HG03432 (cell line): ENCODE measurements at regions not wholly inside any gene's neighbourhood (a gene's known extent, or its start where the extent isn't known, plus 50 kb on each side); places are given as distances from the start of the nearest gene placed in this dataset.

Source experiments
- ATAC-seq: cut with Tn5 transposase; IDR thresholded peaks from one replicate; pipeline ENCODE4 v1.9.1; 2021; ENCODE audit warnings: mild to moderate bottlenecking, moderate library complexity; ENCODE audit not compliant: unreplicated experiment

DNA sequence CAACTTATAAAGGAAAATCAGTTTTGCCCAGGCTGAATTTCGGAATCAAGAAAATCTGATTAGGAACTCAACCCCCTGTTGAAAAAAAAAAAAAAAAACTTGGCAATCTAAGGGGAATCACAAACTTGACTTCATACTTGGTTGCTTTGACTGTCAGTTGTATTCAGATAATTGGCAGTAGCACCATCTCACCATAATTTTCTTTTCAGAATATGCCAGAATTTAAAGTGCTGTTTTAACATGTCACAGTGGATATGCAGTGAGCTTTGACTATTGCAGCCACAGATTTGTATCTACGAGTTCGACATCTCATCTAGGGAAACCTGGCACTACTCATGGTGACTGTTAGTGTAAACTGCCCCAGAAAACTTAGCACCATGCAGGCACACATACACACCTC is 761.4 kb upstream of the KLHL29 start:
- no peak for ATAC-seq

DNA sequence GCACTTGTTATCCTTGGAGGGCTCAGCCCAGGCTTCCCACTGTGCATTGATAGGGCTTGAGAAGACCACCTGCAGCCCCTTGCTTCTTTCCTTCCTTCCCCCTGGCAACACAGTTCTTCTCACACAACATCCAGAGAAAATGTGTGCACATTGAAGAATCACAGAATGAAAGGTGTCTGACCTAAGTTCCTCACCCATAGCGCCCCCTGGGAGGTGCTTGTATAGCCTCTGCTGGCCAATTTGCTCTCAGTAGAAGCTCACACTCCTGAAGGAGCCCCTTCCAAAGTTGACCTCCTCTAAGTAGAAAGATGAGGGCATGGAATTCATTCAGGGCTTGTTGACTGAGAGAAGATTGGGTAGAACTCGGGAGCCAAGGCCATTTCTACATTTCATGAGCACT is 758.4 kb upstream of the KLHL29 start:
- ATAC-seq: no peak

DNA sequence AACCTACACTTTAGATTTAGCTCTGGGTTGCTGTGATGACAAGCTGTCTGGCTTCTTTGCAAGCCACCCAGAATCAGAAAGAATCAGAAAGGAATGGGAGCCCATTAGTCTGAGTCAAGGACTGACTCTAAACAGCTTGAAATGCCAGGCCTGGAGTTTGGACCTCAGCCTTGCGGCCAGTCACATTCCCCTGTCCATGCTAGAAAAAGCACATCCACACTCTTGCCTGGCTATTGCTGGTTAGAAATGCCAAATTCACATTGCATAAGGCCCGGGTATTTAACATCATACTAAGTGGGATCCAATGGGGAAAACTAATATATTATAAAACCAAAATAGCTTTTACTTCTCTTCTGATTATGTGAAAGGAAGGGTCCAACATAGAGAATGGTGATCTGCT is 756.8 kb upstream of the KLHL29 start:
- no peak for ATAC-seq

DNA sequence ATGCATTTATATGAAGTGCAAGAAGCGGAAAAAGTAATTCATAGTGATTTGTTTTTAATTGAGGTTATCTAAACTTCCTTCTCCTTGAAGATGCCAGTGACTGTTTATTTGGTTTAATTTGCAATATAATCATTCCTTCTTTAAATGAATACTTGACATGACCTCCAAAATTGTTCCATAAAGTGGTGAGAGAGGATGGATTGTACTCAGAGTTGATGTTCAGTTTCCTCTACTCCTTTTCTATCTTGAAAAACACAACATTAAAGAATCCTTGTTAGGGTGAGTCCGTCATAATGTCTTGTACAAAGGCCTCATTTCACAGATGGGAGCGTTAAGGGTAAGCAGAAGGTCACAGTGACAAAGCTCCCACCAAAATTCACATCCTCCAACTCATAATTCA is 756.1 kb upstream of the KLHL29 start:
- no peak for ATAC-seq

DNA sequence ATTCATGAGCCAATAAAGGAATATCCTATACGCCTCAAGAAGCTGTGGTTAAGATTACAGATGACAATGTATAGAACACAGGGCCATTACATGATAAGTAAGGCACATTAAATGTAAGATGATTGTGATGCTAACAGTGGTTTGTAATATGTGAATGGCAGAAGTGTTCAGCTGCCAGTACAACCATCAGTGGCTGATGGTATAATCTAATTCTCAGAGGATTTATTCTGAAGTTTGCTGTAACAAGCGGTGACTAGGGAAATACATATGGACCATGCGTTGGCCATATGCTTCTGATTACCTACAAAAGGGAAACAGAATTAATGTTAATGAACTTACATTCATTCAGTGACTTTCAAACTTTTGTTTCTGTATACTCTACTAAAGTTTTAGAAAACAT is 750.8 kb upstream of the KLHL29 start:
- no peak for ATAC-seq

DNA sequence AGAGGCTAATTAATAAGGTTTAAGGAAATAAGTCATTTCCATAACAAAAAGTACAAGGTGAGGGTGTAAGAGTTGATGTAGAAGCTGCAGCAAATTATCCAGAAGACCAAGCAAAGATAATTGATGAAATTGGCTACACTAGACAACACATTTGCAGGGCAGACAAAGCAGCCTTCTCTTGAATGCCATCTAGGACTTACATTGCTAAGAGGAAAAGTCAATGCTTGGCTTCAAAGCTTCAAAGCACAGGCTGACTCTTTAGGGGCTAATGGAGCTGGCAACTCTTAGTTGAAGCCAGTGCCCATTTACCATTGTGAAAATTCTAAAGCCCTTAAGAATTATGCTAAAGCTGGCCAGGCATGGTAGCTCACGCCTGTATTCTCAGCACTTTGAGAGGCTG is 728.6 kb upstream of the KLHL29 start:
- no peak for ATAC-seq

DNA sequence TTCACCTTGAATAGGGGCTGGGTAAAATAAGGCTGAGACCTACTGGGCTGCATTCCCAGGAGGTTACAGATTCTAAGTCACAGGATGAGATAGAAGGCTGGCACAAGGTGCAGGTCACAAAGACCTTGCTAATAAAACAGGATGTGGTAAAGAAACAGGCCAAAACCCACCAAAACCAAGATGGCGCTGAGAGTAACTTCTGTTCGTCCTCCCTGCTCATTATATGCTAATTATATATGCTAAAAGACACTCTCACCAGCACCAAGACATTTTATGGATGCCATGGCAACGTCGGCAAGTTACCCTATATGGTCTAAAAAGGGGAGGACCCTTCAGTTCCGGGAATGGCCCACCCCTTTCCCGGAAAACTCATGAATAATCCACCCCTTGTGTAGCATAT is 711.5 kb upstream of the KLHL29 start:
- no peak for ATAC-seq

DNA sequence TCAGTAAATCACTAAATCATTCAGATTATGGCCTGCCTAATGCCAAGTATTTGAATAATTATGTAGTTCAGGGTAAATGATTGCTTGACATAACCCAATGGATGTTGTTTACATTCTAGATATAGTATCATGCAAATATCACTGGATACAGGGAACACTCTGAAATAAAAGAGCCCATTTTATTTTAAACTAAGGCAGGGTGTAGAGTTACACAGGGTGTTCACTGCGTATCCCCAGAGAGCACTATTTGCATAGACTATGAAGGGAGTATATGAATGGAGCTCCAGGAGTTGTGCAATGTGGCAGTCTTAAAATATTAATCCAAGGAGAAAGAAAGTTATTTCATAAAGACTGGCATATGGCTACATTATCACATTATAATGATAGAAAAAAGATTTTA is 701.1 kb upstream of the KLHL29 start:
- no peak for ATAC-seq

DNA sequence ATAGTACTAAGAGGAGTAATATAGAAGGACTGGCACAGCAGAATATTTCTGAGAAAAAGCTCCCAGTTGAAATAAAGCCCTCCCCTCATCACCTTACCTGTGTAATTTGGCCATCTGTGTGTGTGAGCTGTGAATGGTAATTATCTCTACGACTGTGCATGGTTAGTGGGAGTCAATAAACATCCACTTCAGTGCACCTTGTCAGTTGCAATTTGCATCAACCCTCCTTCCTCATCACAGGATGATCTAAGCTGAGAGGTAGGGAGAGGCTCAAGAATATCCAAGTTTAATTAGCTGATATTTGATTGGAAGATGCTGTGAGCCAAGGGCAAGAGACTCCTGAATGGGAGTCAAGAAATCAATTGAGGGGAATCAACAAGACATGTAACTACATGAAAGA is 694.9 kb upstream of the KLHL29 start:
- ATAC-seq: no peak

DNA sequence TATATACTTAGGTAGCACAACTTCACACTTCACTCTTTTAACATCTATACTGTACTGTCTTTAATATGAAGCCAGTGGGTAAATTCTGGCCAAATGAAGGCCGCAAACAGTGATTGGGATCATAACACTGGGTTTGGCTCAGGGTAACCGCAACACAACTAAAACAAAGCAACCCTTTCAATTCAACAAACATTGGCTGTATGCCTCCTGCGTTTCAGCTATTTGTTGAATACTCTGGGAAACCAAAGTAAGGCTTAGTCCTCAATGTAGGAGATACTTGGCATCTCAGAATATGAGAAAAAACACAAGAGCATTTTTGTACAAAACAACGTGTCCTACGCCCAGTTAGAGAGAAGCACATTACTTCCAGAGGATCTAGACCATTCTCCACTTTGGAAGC is 693.3 kb upstream of the KLHL29 start:
- no peak for ATAC-seq

DNA sequence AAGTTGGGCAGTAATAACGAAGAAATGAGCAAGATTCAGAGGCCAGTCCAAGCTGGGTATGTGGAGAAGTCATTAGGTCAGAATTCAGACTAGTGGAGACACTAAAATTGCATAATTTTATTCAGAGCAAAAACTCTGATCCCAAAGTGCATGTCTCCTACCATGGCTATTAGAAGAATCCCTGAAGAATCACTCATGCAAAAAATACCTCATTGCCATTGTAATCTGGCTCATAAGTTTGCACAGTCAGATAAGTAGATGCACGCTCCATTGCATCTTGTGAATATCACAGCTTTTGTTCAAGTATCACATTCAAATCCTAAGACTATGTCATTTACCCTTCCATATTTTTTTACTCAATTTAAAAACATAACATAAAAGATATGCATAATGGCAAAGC is 692.2 kb upstream of the KLHL29 start:
- no peak for ATAC-seq

DNA sequence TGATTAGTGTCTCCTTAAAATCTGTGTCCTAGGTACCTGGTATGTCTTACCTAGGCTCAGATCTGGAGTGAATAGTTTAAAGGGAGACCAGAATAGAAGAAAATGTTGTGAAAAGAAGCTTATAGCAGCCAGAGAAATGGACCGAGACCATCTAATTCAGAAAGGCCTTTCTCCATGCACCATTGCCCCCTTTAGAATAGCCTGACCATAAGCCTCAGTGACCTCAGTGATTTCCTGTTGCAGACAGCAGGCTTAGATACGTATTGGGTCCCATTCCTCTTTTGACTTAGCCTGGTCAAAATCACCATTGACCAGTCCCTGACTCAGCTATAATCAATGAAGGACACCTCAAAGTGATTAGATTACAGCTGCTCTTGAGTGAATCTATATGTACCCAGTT is 690.7 kb upstream of the KLHL29 start:
- no peak for ATAC-seq

DNA sequence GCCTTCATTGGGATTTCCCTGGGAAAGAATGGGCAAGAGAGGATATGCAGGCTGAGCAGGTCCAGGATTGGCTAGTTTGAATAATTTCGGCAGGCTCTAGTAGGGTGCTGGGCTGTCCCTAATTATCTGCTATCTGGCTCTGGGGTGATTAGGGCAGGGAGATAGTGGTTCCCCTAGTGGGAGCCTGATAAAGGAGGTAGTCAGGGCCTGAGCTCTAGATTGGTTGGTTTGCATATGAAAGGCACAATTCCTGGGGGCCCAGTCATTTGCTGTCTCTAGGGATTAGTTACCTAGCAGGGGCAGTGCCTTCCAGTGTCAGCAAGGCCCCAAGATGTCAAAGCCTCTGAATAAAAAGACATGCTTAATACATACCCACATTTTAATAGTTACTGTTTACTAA is 690.1 kb upstream of the KLHL29 start:
- no peak for ATAC-seq

DNA sequence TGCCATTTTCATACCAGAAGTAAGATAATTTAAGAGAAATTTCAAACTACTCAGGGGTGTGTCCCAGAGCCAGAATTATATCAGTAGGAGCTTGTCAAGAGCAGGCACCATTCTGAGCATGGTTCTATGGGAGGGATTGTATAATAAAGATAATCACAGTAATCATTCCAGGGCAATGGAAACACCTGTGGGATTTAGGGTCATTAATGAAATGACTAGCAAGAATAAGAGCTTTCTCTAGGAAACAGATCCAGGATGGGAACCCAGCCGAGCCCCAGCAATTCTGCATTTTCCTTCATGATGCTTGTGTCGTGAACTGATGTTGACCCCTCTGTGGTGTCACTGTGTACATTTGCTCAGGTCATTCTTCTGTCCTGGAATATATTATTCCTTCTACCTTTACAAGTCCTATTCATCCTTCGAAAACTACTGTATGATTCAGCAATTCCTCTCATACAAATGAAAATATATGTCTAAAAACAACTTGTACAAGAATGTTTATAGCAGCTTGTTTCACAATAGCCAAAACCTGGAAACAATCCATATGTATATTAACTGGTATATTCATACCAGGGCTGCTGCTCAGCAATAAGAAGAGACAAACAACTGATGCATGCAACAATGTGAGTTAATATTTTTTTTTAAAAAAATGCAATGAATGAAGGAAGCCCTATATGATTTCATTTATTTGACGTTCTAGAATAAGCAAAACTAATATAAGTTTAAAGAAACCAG is 687.8 kb upstream of the KLHL29 start:
- ATAC-seq: no peak

DNA sequence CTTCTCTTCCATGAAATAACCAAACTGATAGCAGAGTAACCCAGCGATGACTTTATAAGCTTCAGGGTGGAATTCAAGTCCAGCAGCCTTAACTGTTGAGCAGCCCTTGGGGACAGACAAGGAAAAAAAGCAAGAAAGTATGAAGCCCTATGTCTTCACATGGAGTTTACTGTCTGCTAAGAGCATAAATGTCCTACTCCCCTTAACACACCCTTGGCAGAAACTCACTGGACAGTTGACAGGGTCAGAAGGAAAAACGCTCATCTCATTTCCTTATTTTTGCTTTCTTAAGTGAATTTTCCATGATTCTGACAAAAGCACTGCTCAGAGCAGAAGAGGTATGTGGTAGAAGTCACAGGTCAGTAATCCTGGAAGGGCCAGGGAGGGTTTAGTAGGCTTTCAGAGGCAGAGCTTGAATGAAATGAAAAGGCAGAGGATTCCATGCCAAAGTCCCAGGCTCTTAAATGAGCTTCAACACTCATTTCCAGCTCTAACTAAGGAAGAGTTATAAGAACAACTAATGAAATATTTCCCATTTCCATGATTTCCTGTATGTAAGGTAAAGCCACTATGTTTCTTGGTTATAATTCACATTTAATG is 683.3 kb upstream of the KLHL29 start:
- ATAC-seq: no peak

DNA sequence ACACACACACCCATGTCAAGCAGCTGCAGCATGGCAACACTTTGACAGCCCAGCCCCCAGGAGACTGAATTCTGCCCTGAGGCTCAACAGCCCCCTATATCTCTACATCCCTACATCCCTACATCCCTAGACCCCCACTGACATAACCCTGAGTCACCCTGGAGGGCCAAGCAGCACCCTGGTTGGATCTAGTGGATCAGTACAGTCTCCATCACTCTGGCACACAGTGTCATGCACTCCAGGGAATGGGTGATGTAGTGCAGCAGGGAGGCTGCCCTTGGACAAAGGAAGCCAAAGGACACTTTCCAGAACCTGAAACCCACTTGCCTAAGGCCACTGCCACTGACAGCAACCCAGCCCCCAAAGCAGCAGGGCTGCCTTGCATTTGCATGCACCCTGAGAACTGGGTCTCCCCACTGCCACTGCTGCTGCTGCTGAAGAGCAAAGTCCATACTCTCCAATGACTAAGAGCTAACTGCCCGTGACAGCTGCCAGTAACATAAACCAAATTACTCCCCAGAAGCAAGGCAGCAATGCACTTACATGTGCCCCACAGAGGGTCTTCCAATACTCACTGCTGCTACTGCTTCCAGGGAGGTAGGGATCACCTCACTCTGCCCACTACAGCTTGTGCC is 681.6 kb upstream of the KLHL29 start:
- no peak for ATAC-seq

DNA sequence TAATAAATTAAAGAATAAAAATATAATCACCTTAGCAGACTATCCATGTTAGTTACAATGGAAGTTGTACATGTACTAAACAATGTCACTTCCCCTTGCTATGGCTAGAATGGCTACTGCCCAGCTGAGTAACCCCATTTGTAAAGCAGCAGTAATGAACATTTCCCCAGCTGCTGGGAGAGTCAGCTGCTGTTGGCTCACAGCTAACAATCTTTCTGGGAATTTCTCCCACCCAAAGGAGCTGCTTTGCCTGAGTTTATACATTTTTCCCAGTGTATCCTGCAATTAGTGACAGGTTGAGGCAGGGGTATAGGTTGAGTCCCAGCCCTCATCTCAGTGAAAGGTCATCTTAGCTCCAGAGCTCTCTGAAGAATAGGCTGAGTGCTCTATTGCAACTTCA is 665.6 kb upstream of the KLHL29 start:
- no peak for ATAC-seq

DNA sequence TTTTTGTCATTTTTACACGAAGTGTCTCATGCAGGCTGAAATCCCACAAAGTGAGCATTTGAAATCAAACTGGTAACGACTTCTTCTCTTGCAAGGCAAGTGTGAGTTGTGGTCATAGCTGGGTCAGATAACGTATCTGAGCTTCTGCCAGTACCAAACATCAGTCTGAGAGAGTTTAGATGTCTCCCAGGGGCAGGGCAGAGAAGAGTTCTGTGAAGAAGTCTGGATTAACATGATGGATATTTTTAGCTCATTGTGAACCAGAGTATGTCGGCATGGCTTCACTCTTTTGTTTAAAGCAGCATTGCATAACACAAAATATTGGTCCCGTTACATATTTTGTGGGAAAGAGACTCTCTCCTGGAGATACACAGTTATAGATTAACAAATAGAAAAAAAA is 655.5 kb upstream of the KLHL29 start:
- ATAC-seq: no peak

DNA sequence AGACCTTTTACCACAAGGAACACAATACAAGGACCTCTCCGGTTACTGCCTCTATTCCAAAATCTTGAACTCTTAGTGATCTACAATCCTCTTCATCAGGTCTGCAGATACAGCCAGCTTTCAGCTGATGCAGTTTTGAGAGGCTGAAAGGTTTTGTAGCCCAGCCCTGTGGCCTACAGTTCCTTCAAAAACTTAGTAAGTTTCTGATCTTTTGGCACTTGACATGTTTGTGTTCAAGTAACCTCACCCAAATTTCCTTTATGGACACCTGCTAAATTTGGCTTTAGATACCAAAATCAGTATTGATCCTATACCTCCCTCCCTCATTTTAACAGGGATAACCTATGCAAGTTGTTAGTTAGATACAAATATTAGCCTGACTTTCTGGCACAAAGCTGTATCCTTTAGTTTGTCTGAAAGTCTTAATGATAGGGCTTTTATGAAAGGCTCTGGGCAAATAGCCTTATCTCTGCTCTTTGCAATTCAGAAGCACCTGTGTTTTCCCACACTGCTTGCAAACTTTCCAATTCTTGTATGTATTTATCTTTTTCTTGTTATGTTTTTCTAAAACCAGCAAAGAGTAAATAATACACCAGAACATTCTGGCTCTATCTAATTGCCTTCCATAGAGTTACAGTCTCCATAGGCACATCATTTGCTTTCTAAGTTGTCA is 650.5 kb upstream of the KLHL29 start:
- ATAC-seq: no peak

DNA sequence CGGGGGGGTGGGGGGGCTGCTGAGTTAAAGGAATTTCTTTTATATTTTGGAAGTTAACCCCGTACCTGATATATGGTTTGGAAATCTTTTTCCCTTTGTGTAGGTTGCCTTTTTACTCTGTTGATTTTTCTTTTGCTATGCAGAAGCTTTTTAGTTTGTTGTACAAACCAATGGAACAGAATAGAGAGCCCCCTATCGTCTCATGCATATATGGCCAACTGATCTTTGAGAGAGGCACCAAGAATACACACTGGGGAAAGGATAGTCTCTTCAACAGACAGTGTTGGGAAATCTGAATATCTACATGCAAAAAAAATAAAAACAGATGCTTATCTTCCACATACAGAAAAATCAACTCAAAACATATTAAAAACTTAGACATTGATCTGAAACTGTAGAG is 647.8 kb upstream of the KLHL29 start:
- no peak for ATAC-seq

DNA sequence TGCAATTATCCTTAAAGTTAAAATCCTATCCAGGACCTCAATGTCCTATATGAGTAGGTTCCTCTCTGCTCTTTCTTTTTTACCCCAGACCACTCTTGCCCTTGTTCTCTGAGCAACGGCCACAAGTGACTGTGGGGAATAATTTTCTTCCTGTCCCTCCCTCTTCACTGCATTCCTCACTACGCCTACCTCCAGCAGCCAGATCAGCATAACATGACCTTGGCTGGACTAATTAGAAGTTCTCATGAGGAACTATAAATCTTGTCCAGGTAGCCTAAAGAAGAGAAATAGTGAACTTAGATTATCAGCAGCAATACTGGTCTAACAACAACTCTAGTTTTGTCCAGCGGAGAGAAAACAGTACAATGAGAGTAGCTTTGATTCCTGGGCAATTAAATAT is 643.8 kb upstream of the KLHL29 start:
- ATAC-seq: no peak

DNA sequence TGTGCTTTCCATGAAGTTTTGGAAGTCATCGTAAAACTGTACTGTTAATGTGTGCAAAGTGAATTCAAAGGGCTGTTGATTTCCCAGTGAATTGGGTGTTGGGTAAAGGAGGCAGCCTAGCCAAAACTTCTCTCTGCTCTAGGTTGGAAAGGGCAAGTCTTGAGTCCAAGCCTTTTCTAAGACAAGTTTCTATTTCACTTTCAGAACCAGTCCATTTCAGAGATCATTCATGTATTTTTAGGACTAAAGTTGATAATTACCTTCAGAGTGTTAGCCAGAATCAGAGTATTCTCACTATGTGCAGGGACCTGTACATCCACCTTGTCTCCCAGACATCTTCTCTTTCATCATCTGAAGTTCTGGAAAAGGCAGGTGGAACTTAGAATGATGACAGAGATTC is 636.1 kb upstream of the KLHL29 start:
- ATAC-seq: peak; percentile 82
